Esophagus squamous epithelium (tissue), 5 donors: ENCODE measurements at regions not wholly inside any gene's neighbourhood (a gene's known extent, or its start where the extent isn't known, plus 50 kb on each side); places are given as distances from the start of the nearest gene placed in this dataset.

Experiments used
- DNase-seq: peaks from one replicate; lab custom pipeline; 2025; lab: John Stamatoyannopoulos, UW
- H3K27ac ChIP-seq, 4 donors: fragments of 200-600 bp; sonication (generic); one replicate each; pipeline ENCODE4 v1.5.1; 2016 to 2019; ENCODE audit warnings: mild to moderate bottlenecking in 1 of 4
- H3K27me3 ChIP-seq, 4 donors: fragments of 200-600 bp; sonication (generic); 1 replicate in 3 of 4; 2 replicates in 1 of 4; pipeline versions ENCODE4 v1.5.1 to v1.6.0; 2017 to 2021; ENCODE audit warnings: antibody characterized with exemption in 1 of 4
- H3K36me3 ChIP-seq, 3 donors: fragments of 200-600 bp; sonication (generic); one replicate each; pipeline ENCODE4 v1.5.1; 2016 to 2019
- H3K4me1 ChIP-seq, 3 donors: fragments of 200-600 bp; sonication (generic); one replicate each; pipeline ENCODE4 v1.5.1; 2017 to 2019
- H3K4me3 ChIP-seq, 4 donors: fragments of 200-600 bp; sonication (generic); 1 replicate in 3 of 4; 2 replicates in 1 of 4; pipeline ENCODE4 v1.5.1; 2016 to 2019; ENCODE audit warnings: mild to moderate bottlenecking in 2 of 4, moderate library complexity in 1 of 4
- H3K9me3 ChIP-seq, 3 donors: fragments of 200-600 bp; sonication (generic); one replicate each; pipeline ENCODE4 v1.5.1; 2016 to 2019
- POLR2A ChIP-seq, 4 donors: fragments of 450-650 bp; IDR thresholded peaks; one replicate each; pipeline ENCODE4 v1.6.1; 2017; ENCODE audit warnings: antibody characterized with exemption in 4 of 4, mild to moderate bottlenecking in 4 of 4, moderate library complexity in 3 of 4
- WGBS, 2 donors: methylation state at CpG; one replicate each; pipeline ENCODE4 v1.1.5; 2018; 5-methylcytosine and 5-hydroxymethylcytosine counted together
- intact Hi-C: fragments of 100-400 bp; cut with DNase I; formaldehyde crosslinking; loops from one replicate; pipeline ENCODE4 v1.15.0; 2022
- TF ChIP-seq, protein P1 (sequence below), 6 experiments: fragments of 450-650 bp in 4 of 6; fragments of 200-600 bp in 2 of 6; sonication (generic) in 2 of 6; IDR thresholded peaks; one replicate each; pipeline ENCODE4 v1.5.1; 2016 to 2019; ENCODE audit warnings: antibody characterized with exemption in 6 of 6, mild to moderate bottlenecking in 4 of 6, moderate library complexity in 4 of 6
- donor health status: DM: yes; HTN: yes; CAD: no.

DNA sequence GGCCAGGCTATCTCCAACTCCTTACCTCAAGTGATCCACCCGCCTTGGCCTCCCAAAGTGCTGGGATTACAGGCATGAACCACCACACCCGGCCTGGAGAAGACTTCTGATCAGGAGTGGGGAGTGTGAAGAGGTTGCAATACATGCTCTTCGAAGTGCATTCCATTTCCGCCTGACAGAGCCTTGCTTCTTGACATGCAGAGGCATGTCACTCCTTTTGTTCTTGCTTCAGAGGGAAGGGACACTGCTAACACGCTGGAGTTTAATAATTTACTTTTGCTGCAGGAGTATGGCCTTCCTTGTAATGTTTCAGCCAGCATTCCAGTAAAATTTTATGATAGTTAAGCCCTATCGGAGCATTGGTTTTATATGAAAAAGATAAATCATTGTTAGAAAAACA lies 74.9 kb downstream of the SLC25A47 start:
- TF ChIP-seq, protein P1, sequence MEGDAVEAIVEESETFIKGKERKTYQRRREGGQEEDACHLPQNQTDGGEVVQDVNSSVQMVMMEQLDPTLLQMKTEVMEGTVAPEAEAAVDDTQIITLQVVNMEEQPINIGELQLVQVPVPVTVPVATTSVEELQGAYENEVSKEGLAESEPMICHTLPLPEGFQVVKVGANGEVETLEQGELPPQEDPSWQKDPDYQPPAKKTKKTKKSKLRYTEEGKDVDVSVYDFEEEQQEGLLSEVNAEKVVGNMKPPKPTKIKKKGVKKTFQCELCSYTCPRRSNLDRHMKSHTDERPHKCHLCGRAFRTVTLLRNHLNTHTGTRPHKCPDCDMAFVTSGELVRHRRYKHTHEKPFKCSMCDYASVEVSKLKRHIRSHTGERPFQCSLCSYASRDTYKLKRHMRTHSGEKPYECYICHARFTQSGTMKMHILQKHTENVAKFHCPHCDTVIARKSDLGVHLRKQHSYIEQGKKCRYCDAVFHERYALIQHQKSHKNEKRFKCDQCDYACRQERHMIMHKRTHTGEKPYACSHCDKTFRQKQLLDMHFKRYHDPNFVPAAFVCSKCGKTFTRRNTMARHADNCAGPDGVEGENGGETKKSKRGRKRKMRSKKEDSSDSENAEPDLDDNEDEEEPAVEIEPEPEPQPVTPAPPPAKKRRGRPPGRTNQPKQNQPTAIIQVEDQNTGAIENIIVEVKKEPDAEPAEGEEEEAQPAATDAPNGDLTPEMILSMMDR (IDR thresholded peaks at IDR 0.05): no peak
- TF ChIP-seq POLR2A (IDR thresholded peaks at IDR 0.05): no peak
- intact Hi-C loops: no loop called here
- H3K27me3 ChIP-seq: no peaks in the 10 kb centered on the region
- DNase-seq: no peak
- no peak overlapping the region for H3K27ac ChIP-seq
- H3K4me1 ChIP-seq: peaks cover 0 to 37% (median 0%) of the 10 kb centered on the region in 3 donors
- no peaks in the 10 kb centered on the region for H3K36me3 ChIP-seq
- no peaks in the 10 kb centered on the region for H3K9me3 ChIP-seq
- no peak overlapping the region for H3K4me3 ChIP-seq
- 52 to 82% methylated on average over 5 to 6 of the region's 6 CpGs for WGBS, 2 donors

DNA sequence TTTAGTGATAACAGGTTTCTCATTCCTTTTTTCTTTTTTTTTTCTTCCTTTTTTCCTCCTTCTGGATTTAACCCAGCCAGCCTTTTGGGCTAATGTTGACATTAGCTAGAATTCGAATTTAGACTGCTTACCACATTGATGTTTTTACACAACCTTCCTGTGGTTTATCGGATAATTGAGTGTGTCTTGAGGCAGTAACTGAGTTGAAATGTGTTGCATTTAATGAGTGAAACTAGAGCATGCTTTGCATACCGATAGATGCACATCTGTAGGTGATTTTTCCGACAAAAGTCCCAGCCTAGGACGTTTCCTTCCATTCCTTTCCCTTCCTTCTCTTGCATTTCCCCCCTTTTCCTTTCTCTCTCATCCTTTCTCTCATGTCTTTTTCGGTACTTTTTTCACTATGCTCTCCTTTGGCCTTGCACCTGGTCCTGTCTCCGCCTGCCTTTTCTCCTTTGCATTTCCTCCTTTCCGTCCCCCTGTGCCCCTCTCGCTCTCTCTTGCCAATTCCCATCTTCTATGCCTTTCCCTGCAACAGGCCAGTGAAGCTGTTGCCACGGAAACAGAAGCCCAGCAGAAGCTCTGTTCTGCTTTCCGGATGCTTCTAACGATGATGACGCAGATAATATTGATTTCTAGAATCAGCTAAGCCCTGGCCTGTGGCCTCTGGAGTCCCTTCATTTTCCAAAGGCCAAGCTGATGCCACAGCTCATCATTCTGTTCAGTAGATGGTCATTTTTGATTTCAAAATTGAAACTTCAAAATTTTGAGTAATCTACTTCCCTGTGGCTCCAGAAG lies 76.1 kb downstream of the SLC25A47 start:
- DNase-seq: no peak
- Histone ChIP-seq H3K27ac (no peak overlapping the region), H3K9me3 (no peaks in the 10 kb centered on the region), H3K4me3 (no peak overlapping the region), H3K27me3 (no peaks in the 10 kb centered on the region), H3K36me3 (no peaks in the 10 kb centered on the region), H3K4me1 (peaks cover 0 to 29% (median 0%) of the 10 kb centered on the region in 3 donors)
- intact Hi-C loops: no loop called here
- 82 to 84% methylated on average over 13 of the region's 13 CpGs for WGBS, 2 donors
- TF ChIP-seq POLR2A (IDR thresholded peaks at IDR 0.05): no peak
- TF ChIP-seq, protein P1 (IDR thresholded peaks at IDR 0.05): no peak

- DNase-seq: no peak
- WGBS, 2 donors: 69% methylated on average over 3 of the region's 5 CpGs; no CpG with 5 or more reads in 1 of the 2 donors
- no peaks in the 10 kb centered on the region for H3K27me3 ChIP-seq
- no peak overlapping the region for H3K27ac ChIP-seq
- H3K9me3 ChIP-seq: no peaks in the 10 kb centered on the region
- intact Hi-C loops: no loop called here
- H3K4me3 ChIP-seq: no peak overlapping the region
- no peaks in the 10 kb centered on the region for H3K36me3 ChIP-seq
- peaks cover 0 to 29% (median 0%) of the 10 kb centered on the region in 3 donors for H3K4me1 ChIP-seq
- no peak for TF ChIP-seq POLR2A (IDR thresholded peaks at IDR 0.05)
- TF ChIP-seq, protein P1 (IDR thresholded peaks at IDR 0.05): no peak
Observed at GRCh38 chr14:100400115-100400514, 77.0 kb downstream of the SLC25A47 start.

- Histone ChIP-seq H3K4me1 (peaks cover 0 to 30% (median 0%) of the 10 kb centered on the region in 3 donors), H3K9me3 (no peaks in the 10 kb centered on the region), H3K4me3 (no peak overlapping the region), H3K27me3 (no peaks in the 10 kb centered on the region), H3K27ac (no peak overlapping the region), H3K36me3 (no peaks in the 10 kb centered on the region)
- 82 to 91% methylated on average over 17 of the region's 17 CpGs for WGBS, 2 donors
- no peak for DNase-seq
- intact Hi-C loops: no loop called here
- TF ChIP-seq, protein P1 (IDR thresholded peaks at IDR 0.05): no peak
- TF ChIP-seq POLR2A (IDR thresholded peaks at IDR 0.05): no peak
Observed at GRCh38 chr14:100401031-100401692, 78.0 kb downstream of the SLC25A47 start.

- no peak overlapping the region for H3K4me3 ChIP-seq
- 85 to 89% methylated on average over 3 of the region's 3 CpGs for WGBS, 2 donors
- TF ChIP-seq, protein P1 (IDR thresholded peaks at IDR 0.05): no peak
- TF ChIP-seq POLR2A (IDR thresholded peaks at IDR 0.05): no peak
- no peak overlapping the region for H3K27ac ChIP-seq
- intact Hi-C loops: no loop called here
- no peaks in the 10 kb centered on the region for H3K27me3 ChIP-seq
- no peaks in the 10 kb centered on the region for H3K9me3 ChIP-seq
- H3K36me3 ChIP-seq: no peaks in the 10 kb centered on the region
- peaks cover 0 to 37% (median 0%) of the 10 kb centered on the region in 3 donors for H3K4me1 ChIP-seq
- DNase-seq: no peak
Observed at GRCh38 chr14:100401792-100402191, 78.7 kb downstream of the SLC25A47 start.
